ENCODE measurements at regions not wholly inside any gene's neighbourhood (a gene's known extent, or its start where the extent isn't known, plus 50 kb on each side); places are given as distances from the start of the nearest gene placed in this dataset.

DNA sequence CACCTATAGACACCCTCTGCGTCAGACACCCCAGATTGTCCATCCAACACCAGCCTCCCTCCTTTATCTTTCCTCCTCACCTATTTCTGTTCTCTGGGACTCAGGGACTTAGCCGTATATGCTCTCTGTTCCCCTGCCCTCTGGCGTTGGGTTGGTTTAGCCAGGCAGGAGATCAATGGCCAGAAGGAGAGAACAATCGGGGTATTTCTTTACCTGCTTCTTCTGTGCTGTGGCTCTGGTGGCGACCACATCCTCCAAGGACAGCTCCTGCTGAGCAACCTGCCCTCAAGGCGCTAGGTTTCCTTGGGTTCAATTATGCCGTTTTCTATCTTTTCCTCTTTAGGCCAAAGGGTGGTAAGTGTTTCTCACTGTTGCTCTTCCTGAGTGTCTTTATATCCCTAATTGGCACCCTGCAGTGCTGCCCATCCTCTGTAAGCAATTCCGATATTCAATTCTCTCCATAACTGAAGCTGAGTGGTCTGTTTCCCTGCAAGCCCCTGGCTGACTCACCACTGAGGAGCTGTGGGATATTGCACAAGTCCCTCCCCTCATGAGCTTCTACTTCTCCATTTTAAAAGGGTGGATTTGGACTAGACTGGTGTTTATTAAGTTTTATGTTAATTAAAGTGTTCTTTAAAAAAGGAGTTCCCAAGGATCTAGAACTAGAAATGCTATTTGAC is 63.7 kb upstream of the TMTC4 start (continued):
- TF ChIP-seq, protein P1, sequence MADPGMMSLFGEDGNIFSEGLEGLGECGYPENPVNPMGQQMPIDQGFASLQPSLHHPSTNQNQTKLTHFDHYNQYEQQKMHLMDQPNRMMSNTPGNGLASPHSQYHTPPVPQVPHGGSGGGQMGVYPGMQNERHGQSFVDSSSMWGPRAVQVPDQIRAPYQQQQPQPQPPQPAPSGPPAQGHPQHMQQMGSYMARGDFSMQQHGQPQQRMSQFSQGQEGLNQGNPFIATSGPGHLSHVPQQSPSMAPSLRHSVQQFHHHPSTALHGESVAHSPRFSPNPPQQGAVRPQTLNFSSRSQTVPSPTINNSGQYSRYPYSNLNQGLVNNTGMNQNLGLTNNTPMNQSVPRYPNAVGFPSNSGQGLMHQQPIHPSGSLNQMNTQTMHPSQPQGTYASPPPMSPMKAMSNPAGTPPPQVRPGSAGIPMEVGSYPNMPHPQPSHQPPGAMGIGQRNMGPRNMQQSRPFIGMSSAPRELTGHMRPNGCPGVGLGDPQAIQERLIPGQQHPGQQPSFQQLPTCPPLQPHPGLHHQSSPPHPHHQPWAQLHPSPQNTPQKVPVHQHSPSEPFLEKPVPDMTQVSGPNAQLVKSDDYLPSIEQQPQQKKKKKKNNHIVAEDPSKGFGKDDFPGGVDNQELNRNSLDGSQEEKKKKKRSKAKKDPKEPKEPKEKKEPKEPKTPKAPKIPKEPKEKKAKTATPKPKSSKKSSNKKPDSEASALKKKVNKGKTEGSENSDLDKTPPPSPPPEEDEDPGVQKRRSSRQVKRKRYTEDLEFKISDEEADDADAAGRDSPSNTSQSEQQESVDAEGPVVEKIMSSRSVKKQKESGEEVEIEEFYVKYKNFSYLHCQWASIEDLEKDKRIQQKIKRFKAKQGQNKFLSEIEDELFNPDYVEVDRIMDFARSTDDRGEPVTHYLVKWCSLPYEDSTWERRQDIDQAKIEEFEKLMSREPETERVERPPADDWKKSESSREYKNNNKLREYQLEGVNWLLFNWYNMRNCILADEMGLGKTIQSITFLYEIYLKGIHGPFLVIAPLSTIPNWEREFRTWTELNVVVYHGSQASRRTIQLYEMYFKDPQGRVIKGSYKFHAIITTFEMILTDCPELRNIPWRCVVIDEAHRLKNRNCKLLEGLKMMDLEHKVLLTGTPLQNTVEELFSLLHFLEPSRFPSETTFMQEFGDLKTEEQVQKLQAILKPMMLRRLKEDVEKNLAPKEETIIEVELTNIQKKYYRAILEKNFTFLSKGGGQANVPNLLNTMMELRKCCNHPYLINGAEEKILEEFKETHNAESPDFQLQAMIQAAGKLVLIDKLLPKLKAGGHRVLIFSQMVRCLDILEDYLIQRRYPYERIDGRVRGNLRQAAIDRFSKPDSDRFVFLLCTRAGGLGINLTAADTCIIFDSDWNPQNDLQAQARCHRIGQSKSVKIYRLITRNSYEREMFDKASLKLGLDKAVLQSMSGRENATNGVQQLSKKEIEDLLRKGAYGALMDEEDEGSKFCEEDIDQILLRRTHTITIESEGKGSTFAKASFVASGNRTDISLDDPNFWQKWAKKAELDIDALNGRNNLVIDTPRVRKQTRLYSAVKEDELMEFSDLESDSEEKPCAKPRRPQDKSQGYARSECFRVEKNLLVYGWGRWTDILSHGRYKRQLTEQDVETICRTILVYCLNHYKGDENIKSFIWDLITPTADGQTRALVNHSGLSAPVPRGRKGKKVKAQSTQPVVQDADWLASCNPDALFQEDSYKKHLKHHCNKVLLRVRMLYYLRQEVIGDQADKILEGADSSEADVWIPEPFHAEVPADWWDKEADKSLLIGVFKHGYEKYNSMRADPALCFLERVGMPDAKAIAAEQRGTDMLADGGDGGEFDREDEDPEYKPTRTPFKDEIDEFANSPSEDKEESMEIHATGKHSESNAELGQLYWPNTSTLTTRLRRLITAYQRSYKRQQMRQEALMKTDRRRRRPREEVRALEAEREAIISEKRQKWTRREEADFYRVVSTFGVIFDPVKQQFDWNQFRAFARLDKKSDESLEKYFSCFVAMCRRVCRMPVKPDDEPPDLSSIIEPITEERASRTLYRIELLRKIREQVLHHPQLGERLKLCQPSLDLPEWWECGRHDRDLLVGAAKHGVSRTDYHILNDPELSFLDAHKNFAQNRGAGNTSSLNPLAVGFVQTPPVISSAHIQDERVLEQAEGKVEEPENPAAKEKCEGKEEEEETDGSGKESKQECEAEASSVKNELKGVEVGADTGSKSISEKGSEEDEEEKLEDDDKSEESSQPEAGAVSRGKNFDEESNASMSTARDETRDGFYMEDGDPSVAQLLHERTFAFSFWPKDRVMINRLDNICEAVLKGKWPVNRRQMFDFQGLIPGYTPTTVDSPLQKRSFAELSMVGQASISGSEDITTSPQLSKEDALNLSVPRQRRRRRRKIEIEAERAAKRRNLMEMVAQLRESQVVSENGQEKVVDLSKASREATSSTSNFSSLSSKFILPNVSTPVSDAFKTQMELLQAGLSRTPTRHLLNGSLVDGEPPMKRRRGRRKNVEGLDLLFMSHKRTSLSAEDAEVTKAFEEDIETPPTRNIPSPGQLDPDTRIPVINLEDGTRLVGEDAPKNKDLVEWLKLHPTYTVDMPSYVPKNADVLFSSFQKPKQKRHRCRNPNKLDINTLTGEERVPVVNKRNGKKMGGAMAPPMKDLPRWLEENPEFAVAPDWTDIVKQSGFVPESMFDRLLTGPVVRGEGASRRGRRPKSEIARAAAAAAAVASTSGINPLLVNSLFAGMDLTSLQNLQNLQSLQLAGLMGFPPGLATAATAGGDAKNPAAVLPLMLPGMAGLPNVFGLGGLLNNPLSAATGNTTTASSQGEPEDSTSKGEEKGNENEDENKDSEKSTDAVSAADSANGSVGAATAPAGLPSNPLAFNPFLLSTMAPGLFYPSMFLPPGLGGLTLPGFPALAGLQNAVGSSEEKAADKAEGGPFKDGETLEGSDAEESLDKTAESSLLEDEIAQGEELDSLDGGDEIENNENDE (IDR thresholded peaks at IDR 0.05; ENCODE audit: insufficient replicate concordance, low read length): no peak
